ENCODE measurements at regions not wholly inside any gene's neighbourhood (a gene's known extent, or its start where the extent isn't known, plus 50 kb on each side); places are given as distances from the start of the nearest gene placed in this dataset.

DNA sequence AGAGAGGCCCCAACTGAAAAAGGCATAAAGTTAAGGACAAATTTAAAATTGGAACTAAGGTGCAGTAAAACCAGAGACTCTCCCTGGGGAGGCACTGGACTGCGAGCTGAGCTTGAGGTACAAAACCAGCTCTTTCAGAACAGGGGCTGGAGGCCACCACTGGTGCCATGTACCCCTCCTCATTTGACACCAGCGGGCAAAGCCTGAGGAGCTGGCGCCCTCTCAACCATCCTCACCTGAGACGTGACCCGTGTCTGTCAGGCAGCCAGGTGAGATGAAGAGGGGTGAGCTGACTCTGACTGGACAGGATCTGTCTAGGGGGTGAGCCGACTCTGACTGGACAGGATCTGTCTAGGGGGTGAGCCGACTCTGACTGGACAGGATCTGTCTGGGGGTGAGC is 68.5 kb downstream of the TMEM18 start:
- no peak for ATAC-seq
- no peak for TF ChIP-seq ZC3H10 (CRISPR knock-in tag; IDR thresholded peaks at IDR 0.05)
- no peak for TF ChIP-seq ESRRG (CRISPR knock-in tag; IDR thresholded peaks at IDR 0.05)
- no peak for TF ChIP-seq TOX (CRISPR knock-in tag; IDR thresholded peaks at IDR 0.05; ENCODE audit: borderline replicate concordance)
- TF ChIP-seq RARB (CRISPR knock-in tag; IDR thresholded peaks at IDR 0.05) = no peak
- no peak for TF ChIP-seq SNAI2 (CRISPR knock-in tag; IDR thresholded peaks at IDR 0.05)
- TF ChIP-seq ISL1 (CRISPR knock-in tag; IDR thresholded peaks at IDR 0.05) = no peak
- no peak for TF ChIP-seq BACH2 (CRISPR knock-in tag; IDR thresholded peaks at IDR 0.05; ENCODE audit: borderline replicate concordance)
- TF ChIP-seq PATZ1 (CRISPR knock-in tag; IDR thresholded peaks at IDR 0.05; ENCODE audit: borderline replicate concordance) = no peak

GRCh38 chr2:608297-608696 is 68.9 kb downstream of the TMEM18 start:
- ATAC-seq = no peak
- TF ChIP-seq ZNF70 (CRISPR knock-in tag; IDR thresholded peaks at IDR 0.05) = no peak
- TF ChIP-seq, protein P1, sequence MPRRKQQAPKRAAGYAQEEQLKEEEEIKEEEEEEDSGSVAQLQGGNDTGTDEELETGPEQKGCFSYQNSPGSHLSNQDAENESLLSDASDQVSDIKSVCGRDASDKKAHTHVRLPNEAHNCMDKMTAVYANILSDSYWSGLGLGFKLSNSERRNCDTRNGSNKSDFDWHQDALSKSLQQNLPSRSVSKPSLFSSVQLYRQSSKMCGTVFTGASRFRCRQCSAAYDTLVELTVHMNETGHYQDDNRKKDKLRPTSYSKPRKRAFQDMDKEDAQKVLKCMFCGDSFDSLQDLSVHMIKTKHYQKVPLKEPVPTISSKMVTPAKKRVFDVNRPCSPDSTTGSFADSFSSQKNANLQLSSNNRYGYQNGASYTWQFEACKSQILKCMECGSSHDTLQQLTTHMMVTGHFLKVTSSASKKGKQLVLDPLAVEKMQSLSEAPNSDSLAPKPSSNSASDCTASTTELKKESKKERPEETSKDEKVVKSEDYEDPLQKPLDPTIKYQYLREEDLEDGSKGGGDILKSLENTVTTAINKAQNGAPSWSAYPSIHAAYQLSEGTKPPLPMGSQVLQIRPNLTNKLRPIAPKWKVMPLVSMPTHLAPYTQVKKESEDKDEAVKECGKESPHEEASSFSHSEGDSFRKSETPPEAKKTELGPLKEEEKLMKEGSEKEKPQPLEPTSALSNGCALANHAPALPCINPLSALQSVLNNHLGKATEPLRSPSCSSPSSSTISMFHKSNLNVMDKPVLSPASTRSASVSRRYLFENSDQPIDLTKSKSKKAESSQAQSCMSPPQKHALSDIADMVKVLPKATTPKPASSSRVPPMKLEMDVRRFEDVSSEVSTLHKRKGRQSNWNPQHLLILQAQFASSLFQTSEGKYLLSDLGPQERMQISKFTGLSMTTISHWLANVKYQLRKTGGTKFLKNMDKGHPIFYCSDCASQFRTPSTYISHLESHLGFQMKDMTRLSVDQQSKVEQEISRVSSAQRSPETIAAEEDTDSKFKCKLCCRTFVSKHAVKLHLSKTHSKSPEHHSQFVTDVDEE (CRISPR knock-in tag; IDR thresholded peaks at IDR 0.05) = no peak
- TF ChIP-seq PPARA (CRISPR knock-in tag; IDR thresholded peaks at IDR 0.05; ENCODE audit: borderline replicate concordance) = no peak
- TF ChIP-seq CSDC2 (CRISPR knock-in tag; IDR thresholded peaks at IDR 0.05) = no peak
- TF ChIP-seq RARB (CRISPR knock-in tag; IDR thresholded peaks at IDR 0.05) = no peak
- TF ChIP-seq CSRNP3 (CRISPR knock-in tag; IDR thresholded peaks at IDR 0.05) = no peak
- no peak for TF ChIP-seq ZC3H10 (CRISPR knock-in tag; IDR thresholded peaks at IDR 0.05)
- no peak for TF ChIP-seq PATZ1 (CRISPR knock-in tag; IDR thresholded peaks at IDR 0.05; ENCODE audit: borderline replicate concordance)
- no peak for TF ChIP-seq ZFP30 (CRISPR knock-in tag; IDR thresholded peaks at IDR 0.05)
- TF ChIP-seq ESRRG (CRISPR knock-in tag; IDR thresholded peaks at IDR 0.05) = no peak

- ATAC-seq = no peak
- TF ChIP-seq PPARA (CRISPR knock-in tag; IDR thresholded peaks at IDR 0.05; ENCODE audit: borderline replicate concordance) (no peak), GLIS3 (CRISPR knock-in tag; IDR thresholded peaks at IDR 0.05) (no peak), ZFP30 (CRISPR knock-in tag; IDR thresholded peaks at IDR 0.05) (no peak), TCF4 (CRISPR knock-in tag; IDR thresholded peaks at IDR 0.05; ENCODE audit: borderline replicate concordance) (no peak), ZC3H10 (CRISPR knock-in tag; IDR thresholded peaks at IDR 0.05) (no peak), ISL1 (CRISPR knock-in tag; IDR thresholded peaks at IDR 0.05) (no peak), ZNF70 (CRISPR knock-in tag; IDR thresholded peaks at IDR 0.05) (no peak), CSDC2 (CRISPR knock-in tag; IDR thresholded peaks at IDR 0.05) (no peak), ZFP3 (CRISPR knock-in tag; IDR thresholded peaks at IDR 0.05) (no peak), ARNTL (CRISPR knock-in tag; IDR thresholded peaks at IDR 0.05; ENCODE audit: borderline replicate concordance, low read depth) (no peak), PATZ1 (CRISPR knock-in tag; IDR thresholded peaks at IDR 0.05; ENCODE audit: borderline replicate concordance) (no peak)
- TF ChIP-seq, protein P1 (CRISPR knock-in tag; IDR thresholded peaks at IDR 0.05) = no peak
- TF ChIP-seq, protein P2, sequence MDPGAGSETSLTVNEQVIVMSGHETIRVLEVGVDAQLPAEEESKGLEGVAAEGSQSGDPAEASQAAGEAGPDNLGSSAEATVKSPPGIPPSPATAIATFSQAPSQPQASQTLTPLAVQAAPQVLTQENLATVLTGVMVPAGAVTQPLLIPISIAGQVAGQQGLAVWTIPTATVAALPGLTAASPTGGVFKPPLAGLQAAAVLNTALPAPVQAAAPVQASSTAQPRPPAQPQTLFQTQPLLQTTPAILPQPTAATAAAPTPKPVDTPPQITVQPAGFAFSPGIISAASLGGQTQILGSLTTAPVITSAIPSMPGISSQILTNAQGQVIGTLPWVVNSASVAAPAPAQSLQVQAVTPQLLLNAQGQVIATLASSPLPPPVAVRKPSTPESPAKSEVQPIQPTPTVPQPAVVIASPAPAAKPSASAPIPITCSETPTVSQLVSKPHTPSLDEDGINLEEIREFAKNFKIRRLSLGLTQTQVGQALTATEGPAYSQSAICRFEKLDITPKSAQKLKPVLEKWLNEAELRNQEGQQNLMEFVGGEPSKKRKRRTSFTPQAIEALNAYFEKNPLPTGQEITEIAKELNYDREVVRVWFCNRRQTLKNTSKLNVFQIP (CRISPR knock-in tag; IDR thresholded peaks at IDR 0.05; ENCODE audit: borderline replicate concordance, low read depth) = no peak
- TF ChIP-seq, protein P3, sequence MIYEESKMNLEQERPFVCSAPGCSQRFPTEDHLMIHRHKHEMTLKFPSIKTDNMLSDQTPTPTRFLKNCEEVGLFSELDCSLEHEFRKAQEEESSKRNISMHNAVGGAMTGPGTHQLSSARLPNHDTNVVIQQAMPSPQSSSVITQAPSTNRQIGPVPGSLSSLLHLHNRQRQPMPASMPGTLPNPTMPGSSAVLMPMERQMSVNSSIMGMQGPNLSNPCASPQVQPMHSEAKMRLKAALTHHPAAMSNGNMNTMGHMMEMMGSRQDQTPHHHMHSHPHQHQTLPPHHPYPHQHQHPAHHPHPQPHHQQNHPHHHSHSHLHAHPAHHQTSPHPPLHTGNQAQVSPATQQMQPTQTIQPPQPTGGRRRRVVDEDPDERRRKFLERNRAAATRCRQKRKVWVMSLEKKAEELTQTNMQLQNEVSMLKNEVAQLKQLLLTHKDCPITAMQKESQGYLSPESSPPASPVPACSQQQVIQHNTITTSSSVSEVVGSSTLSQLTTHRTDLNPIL (CRISPR knock-in tag; IDR thresholded peaks at IDR 0.05; ENCODE audit: low read depth) = no peak
Observed at GRCh38 chr2:607709-608108, 69.5 kb downstream of the TMEM18 start.
